Left ventricle myocardium inferior (tissue), 1 donor: ENCODE measurements at regions not wholly inside any gene's neighbourhood (a gene's known extent, or its start where the extent isn't known, plus 50 kb on each side); places are given as distances from the start of the nearest gene placed in this dataset.
"Not testable (repeated sequence)": the region's sequence is repeated elsewhere in the genome, so short reads cannot be mapped to it uniquely, and the experiment has no call there.

ENCODE experiments used
- DNase-seq: peaks from one replicate; pipeline ENCODE4 v3.0.0-alpha.2; 2020
- H3K27ac ChIP-seq: fragments of 200-600 bp; replicated peaks from 2 replicates; pipeline ENCODE4 v1.8.0; 2021
- H3K27me3 ChIP-seq: fragments of 200-600 bp; 2 replicates; pipeline ENCODE4 v1.8.0; 2021; ENCODE audit warnings: low read depth
- H3K36me3 ChIP-seq: fragments of 200-600 bp; 2 replicates; pipeline ENCODE4 v1.8.0; 2021
- H3K4me1 ChIP-seq: fragments of 200-600 bp; 2 replicates; pipeline ENCODE4 v1.8.0; 2021
- H3K4me3 ChIP-seq: fragments of 200-600 bp; 2 replicates; pipeline ENCODE4 v1.8.0; 2021; ENCODE audit warnings: mild to moderate bottlenecking, moderate library complexity
- H3K9me3 ChIP-seq: fragments of 200-600 bp; replicated peaks from 2 replicates; pipeline ENCODE4 v1.8.0; 2021
- intact Hi-C: fragments of 100-400 bp; cut with micrococcal nuclease; formaldehyde crosslinking; loops from one replicate; pipeline ENCODE4 v1.11.0; 2022
- TF ChIP-seq, protein P1 (sequence below): fragments of 200-600 bp; IDR thresholded peaks from 2 replicates; pipeline ENCODE4 v1.8.0; 2021; ENCODE audit warnings: antibody characterized with exemption, mild to moderate bottlenecking, borderline replicate concordance
- donor health status: DM: no; HTN: yes; CAD: no; lungs with severe emphysema.

DNA sequence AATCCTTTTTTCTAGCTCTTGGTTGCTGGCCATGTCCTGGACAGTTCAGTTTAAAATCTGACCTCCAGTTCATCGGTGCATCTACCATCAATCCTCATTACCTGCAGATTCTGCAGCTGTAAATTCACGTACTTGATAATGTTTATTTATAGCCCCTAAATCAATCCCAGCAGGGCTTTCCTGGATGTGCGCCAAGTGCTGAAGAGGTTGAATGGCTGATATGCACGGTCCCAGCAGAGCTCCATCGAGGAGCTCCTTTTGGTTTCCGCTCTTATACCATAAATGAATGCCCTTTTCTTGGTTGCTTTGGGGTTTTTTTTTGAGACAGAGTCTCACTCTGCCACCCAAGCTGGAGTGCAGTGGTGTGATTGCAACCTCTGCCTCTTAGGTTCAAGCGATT, 91.2 kb upstream of the CCZ1B start:
- TF ChIP-seq, protein P1, sequence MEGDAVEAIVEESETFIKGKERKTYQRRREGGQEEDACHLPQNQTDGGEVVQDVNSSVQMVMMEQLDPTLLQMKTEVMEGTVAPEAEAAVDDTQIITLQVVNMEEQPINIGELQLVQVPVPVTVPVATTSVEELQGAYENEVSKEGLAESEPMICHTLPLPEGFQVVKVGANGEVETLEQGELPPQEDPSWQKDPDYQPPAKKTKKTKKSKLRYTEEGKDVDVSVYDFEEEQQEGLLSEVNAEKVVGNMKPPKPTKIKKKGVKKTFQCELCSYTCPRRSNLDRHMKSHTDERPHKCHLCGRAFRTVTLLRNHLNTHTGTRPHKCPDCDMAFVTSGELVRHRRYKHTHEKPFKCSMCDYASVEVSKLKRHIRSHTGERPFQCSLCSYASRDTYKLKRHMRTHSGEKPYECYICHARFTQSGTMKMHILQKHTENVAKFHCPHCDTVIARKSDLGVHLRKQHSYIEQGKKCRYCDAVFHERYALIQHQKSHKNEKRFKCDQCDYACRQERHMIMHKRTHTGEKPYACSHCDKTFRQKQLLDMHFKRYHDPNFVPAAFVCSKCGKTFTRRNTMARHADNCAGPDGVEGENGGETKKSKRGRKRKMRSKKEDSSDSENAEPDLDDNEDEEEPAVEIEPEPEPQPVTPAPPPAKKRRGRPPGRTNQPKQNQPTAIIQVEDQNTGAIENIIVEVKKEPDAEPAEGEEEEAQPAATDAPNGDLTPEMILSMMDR, result no peak
- Histone ChIP-seq H3K4me1 (peaks cover 6% of the 10 kb centered on the region), H3K9me3 (no peaks in the 10 kb centered on the region), H3K4me3 (no peak overlapping the region), H3K36me3 (no peaks in the 10 kb centered on the region), H3K27ac (no peak overlapping the region), H3K27me3 (no peaks in the 10 kb centered on the region)
- peak; percentile 46 for DNase-seq
- intact Hi-C loops, result no loop called here

DNA sequence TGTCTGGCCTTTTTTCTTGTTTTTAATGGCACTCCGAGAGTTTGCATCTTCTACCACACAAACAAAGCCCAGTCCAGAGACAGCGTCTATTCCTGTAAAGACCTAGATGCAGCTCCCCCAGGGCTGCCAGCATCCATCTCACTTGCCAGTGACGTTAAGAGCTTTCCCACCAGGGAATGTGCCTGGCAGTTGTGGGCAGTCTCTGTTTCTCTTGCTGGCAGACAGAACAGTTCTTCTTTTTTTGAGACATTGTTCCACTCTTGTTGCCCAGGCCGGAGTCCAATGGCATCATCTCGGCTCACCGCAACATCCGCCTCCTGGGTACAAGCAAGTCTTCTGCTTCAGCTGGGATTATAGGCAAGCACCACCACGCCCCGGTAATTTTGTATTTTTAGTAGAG, 93.1 kb upstream of the CCZ1B start:
- DNase-seq, H3K27me3 ChIP-seq, intact Hi-C loops, H3K9me3 ChIP-seq, H3K36me3 ChIP-seq, H3K4me1 ChIP-seq, H3K4me3 ChIP-seq, H3K27ac ChIP-seq: not testable (repeated sequence)

DNA sequence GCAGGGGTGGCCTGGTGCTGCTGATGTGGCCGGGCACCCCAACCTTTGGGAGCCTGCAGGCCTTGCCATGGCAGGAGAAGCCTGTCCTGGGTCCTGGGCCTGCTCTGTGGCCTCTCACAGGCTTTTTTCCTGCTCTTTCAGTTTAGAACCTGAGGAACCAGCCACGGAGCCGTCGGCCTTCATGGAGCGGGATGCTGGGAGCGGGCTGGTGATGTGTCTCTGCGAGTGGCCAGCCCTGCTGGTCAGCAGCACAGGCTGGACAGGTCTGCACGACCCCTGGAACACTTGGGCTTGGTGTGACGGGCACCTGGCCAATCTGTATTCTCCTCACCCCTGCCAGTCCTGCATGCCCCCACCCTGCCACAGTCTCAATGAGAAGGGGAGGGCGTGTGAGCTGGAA, 98.4 kb upstream of the CCZ1B start:
- DNase-seq, H3K4me3 ChIP-seq, H3K27ac ChIP-seq, intact Hi-C loops, H3K27me3 ChIP-seq, H3K9me3 ChIP-seq, H3K4me1 ChIP-seq, H3K36me3 ChIP-seq: not testable (repeated sequence)

DNA sequence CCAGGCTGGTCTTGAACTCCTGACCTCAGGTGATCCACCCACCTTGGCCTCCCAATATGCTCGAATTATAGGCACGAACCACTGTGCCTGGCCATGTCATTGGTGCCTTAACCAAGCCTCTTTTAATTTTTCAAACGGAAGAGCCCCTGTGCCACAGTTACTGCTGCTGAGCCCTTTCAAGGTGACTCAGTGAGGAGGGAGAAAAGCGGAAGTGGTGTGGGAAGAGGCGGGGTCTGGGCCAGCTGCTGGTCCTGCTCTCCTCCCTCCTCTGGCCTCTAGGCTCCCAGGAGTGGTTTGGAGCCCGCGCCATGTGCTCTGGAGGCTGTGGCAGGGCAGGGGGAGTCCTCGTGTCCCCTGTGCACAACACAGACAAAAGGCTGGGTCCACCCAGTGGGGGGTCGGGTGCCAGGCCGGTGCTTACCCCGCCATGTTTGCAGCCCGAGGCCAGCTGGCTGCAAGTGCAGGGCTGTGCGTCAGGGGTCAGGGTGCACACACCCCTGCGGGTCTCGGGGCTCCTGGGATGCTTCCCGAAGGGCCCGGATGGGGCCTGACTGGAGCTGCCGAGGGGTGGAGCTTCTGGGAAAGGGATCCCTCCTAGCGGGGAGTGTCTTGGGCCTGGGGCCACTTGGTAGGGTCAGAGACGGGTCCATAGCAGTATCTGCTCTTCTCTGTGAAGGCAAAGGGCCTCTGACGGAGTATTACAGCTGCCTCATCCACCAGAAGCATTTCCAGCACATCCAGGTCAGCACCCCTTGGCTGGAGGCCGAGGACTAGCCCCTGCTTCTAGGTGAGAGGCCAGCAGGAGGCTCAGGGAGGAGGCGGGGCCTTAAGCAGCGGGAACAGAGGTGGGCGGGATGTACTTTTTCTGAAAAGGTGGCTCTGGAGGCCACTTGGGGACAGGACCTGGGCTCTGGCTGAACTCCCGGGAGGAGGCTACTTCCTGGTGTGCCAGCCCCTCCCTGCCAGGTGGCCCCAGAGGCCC, 100.4 kb upstream of the CCZ1B start:
- H3K27me3 ChIP-seq, H3K4me3 ChIP-seq, H3K36me3 ChIP-seq, DNase-seq, H3K4me1 ChIP-seq, H3K27ac ChIP-seq, intact Hi-C loops, H3K9me3 ChIP-seq: not testable (repeated sequence)

DNA sequence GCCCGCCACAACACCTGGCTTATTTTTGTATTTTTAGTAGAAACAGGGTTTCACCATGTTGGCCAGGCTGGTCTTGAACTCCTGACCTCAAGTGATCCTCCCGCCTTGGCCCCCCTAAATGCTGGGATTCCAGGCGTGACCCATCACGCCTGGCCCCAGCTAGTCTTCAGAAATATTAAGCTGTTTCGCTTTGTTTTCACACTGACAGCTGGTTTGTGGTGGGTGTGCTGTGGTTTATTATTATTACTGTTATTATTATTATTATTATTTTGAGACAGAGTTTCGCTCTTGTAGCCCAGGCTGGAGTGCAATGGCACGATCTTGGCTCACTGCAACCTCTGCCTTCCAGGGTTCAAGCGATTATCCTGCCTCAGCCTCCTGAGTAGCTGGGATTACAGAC, 101.6 kb upstream of the CCZ1B start:
- H3K4me1 ChIP-seq, H3K9me3 ChIP-seq, DNase-seq, H3K4me3 ChIP-seq, intact Hi-C loops, H3K27me3 ChIP-seq, H3K36me3 ChIP-seq, H3K27ac ChIP-seq: not testable (repeated sequence)

DNA sequence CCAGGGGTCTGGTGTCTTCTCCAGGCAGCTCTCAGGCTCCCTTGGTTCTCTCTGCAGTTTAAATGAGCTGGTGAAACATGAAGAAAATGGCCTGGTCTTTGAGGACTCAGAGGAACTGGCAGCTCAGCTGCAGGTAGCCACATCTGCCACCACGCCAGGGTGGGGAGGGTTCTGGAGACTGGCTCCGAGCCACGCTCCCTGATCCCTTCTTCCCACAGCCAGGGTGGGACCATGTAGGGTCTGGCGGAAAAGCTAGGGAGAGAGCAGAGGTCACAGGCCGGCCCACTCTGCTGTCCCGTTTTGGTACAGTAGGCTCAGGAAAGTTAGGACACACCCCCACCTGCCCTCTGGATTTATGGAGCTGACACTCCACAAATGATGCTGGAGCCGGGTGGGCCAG, 103.5 kb upstream of the CCZ1B start:
- DNase-seq, H3K27ac ChIP-seq, H3K36me3 ChIP-seq, intact Hi-C loops, H3K9me3 ChIP-seq, H3K27me3 ChIP-seq, H3K4me3 ChIP-seq, H3K4me1 ChIP-seq: not testable (repeated sequence)

DNA sequence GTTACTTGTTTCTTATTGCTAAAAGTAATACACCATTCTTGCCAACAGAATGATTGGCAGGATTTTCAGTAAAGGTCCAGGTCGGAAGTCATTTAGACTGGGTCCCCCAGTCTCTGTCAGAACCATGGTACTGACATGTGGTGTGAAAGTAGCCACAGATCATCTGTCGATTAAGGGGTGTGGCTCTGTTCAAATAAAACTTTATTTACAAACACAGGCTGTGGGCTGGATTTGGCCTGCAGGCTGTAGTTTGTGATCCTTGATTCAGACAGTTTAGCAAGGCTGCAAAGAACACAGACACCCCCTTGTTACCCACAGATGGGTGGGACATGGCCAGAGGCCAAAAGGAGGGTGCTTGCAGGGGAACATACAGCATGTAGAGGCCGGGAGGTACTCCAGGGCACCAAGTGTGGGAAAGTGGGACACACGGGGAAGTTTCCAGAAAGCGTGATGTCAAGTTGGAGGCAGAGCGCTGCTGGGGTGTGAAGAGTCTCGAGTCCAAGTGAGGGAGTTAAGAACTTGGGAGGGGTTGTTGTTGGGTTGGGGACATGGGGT, 104.1 kb upstream of the CCZ1B start:
- H3K27me3 ChIP-seq, DNase-seq, H3K4me1 ChIP-seq, H3K27ac ChIP-seq, H3K36me3 ChIP-seq, H3K4me3 ChIP-seq, intact Hi-C loops, H3K9me3 ChIP-seq: not testable (repeated sequence)

DNA sequence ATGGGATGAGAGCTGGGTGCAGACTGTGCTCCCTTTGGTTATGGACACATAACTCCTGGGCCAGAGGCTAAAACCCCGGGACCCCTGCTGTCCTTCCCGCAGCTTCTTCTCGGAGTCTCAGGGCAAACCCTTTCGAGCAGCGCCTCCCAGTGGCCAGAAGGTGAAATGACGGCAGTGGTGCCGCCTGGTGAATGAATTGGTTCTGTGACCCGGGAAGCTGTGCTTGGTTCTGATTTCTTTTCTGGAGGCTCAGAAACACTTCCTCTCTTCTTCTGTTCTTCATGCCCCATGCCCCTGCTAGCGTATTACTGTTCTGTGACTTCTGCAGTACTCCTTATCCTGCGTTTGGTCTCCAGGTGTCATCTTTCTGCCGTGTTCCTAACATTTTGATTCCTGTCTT, 104.7 kb upstream of the CCZ1B start:
- H3K36me3 ChIP-seq, H3K4me1 ChIP-seq, intact Hi-C loops, H3K27me3 ChIP-seq, H3K27ac ChIP-seq, H3K9me3 ChIP-seq, DNase-seq, H3K4me3 ChIP-seq: not testable (repeated sequence)
- TF ChIP-seq, protein P1, result peak; percentile 67

DNA sequence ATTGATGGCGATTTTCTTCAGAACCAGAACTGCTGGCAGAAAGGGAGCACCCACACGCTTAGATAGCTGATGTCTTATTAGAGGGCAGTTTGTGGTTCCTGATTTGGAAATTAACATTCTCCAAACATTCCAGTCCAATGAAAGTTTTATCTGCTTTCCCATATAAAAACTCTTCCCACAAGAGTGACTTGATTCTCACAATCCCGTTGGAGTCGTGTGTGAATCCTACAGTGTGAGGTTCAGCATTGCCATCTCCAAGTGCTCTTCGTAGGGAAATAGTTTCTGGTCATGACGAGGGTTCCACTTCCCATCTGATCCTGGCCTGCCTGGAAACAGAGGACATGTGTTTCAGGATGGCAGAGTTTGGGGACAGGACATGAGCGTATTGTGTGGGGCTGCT, 105.4 kb upstream of the CCZ1B start:
- H3K4me3 ChIP-seq, H3K27ac ChIP-seq, H3K27me3 ChIP-seq, H3K9me3 ChIP-seq, intact Hi-C loops, DNase-seq, H3K4me1 ChIP-seq, H3K36me3 ChIP-seq: not testable (repeated sequence)

DNA sequence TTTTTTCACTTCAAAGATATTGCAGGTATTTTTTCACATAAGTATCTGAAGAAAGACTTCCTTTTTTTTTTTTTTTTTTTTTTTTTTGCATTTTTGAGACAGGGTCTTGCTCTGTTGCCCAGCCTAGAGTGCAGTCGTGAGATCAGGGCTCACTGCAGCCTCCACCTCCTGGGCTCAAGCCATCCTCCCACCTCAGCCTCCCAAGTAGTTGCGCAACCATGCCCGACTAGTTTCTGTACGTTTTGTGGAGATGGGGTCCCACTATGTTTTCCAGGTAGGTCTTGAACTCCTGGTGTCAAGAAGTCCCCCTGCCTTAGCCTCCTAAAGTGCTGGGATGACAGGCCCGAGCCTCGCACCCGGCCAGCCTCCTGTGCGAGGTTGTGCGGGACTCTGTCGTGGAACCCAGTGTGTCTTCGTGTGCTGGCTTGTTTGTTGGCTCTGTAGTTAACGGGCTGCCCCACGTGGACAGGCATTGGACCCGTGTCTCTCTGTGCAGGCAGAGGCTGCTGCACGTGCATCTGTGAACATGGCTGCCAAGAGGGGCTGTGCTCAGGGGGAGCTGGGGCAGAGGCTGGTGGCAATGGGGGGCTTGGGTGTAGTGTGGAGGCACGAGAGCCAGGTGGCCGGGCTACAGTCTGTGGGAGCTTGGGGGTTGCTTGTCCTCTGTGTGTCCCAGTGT, 108.0 kb upstream of the CCZ1B start:
- H3K36me3 ChIP-seq, H3K27ac ChIP-seq, H3K4me1 ChIP-seq, DNase-seq, intact Hi-C loops, H3K9me3 ChIP-seq, H3K27me3 ChIP-seq, H3K4me3 ChIP-seq: not testable (repeated sequence)
